H1 (cell line): ENCODE measurements at regions not wholly inside any gene's neighbourhood (a gene's known extent, or its start where the extent isn't known, plus 50 kb on each side); places are given as distances from the start of the nearest gene placed in this dataset.

Experiments
- CTCF ChIA-PET: fragments of 300-600 bp; sonication (Branson Sonifier 250); formaldehyde crosslinking; loops from one replicate; lab custom pipeline; 2021; ENCODE audit not compliant: partially characterized antibody; lab: Charles Lee
- POLR2A ChIA-PET: fragments of 300-600 bp; sonication (Branson Sonifier 250); formaldehyde crosslinking; loops from one replicate; lab custom pipeline; 2021; ENCODE audit warnings: inconsistent platforms; ENCODE audit not compliant: partially characterized antibody; lab: Charles Lee
- DNase-seq, 2 experiments: peaks; one replicate each; pipeline versions ENCODE4 v3.0.0 to v3.0.0-alpha.2; 2010 to 2022; ENCODE audit warnings: low spot score in 2 of 2, low read depth in 1 of 2, mixed read lengths in 1 of 2
- FAIRE-seq: peaks from 2 replicates; lab custom pipeline; 2011; peaks lifted over from hg19 to GRCh38; lab: Jason Lieb, UNC
- H2AFZ ChIP-seq: 2 replicates; pipeline ENCODE4 v1.8.1; 2012; ENCODE audit warnings: low read length, inconsistent platforms
- H2AK5ac ChIP-seq: 2 replicates; pipeline ENCODE4 v1.6.1; 2013; ENCODE audit warnings: low read depth, low read length
- H2BK120ac ChIP-seq: replicated peaks from 2 replicates; pipeline ENCODE3; 2013; ENCODE audit warnings: low read depth, low read length, inconsistent platforms
- H2BK12ac ChIP-seq: 2 replicates; pipeline ENCODE4 v1.6.1; 2013; ENCODE audit warnings: low read depth, low read length
- H2BK15ac ChIP-seq: 2 replicates; pipeline ENCODE4 v1.6.1; 2013; ENCODE audit warnings: low read length
- H2BK20ac ChIP-seq: 2 replicates; pipeline ENCODE4 v1.6.1; 2013; ENCODE audit warnings: low read length
- H2BK5ac ChIP-seq: 2 replicates; pipeline ENCODE4 v1.6.1; 2013; ENCODE audit warnings: low read depth, low read length
- H3K14ac ChIP-seq: 2 replicates; pipeline ENCODE4 v1.6.1; 2013; ENCODE audit warnings: inconsistent platforms; ENCODE audit not compliant: insufficient read length
- H3K18ac ChIP-seq: 2 replicates; pipeline ENCODE4 v1.6.1; 2013; ENCODE audit warnings: low read length; ENCODE audit errors: extremely low read depth
- H3K23ac ChIP-seq: 2 replicates; pipeline ENCODE4 v1.6.1; 2013; ENCODE audit warnings: inconsistent platforms; ENCODE audit not compliant: insufficient read length
- H3K23me2 ChIP-seq: 2 replicates; pipeline ENCODE4 v1.6.1; 2013; ENCODE audit warnings: low read depth, low read length
- H3K27ac ChIP-seq: 2 replicates; pipeline ENCODE4 v1.6.1; 2011; ENCODE audit warnings: low read depth, low read length, inconsistent platforms
- H3K27me3 ChIP-seq, 4 experiments: replicated peaks in 1 of 4; 1 replicate in 1 of 4; 2 replicates in 3 of 4; pipeline versions ENCODE4 v1.6.1 to v1.8.1; 2011 to 2013; ENCODE audit warnings: low read length in 3 of 4, mild to moderate bottlenecking in 3 of 4, inconsistent platforms in 2 of 4, mixed read lengths in 2 of 4, moderate library complexity in 1 of 4; ENCODE audit not compliant: control insufficient read depth in 3 of 4, insufficient read depth in 3 of 4; ENCODE audit errors: extremely low read depth in 1 of 4
- H3K36me3 ChIP-seq, 4 experiments: 2 replicates each; pipeline versions ENCODE4 v1.6.1 to v1.8.1; 2011 to 2013; ENCODE audit warnings: mild to moderate bottlenecking in 4 of 4, low read length in 3 of 4, moderate library complexity in 2 of 4, control low read depth in 1 of 4, inconsistent platforms in 1 of 4; ENCODE audit not compliant: insufficient read depth in 4 of 4, control insufficient read depth in 2 of 4
- H3K4ac ChIP-seq: replicated peaks from 2 replicates; pipeline ENCODE3; 2013; ENCODE audit warnings: low read length, low read depth, mixed read lengths, inconsistent platforms; ENCODE audit not compliant: insufficient read length
- H3K4me1 ChIP-seq, 4 experiments: replicated peaks in 1 of 4; 1 replicate in 1 of 4; 2 replicates in 3 of 4; pipeline versions ENCODE4 v1.6.1 to v1.8.1; 2011 to 2013; ENCODE audit warnings: low read length in 3 of 4, inconsistent platforms in 2 of 4, mixed read lengths in 1 of 4; ENCODE audit not compliant: insufficient read depth in 4 of 4, control insufficient read depth in 3 of 4
- H3K4me2 ChIP-seq, 2 experiments: 2 replicates each; pipeline versions ENCODE4 v1.6.1 to v1.8.1; 2011 to 2013; ENCODE audit warnings: low read depth in 2 of 2, low read length in 2 of 2, control low read depth in 1 of 2, inconsistent platforms in 1 of 2, mild to moderate bottlenecking in 1 of 2; ENCODE audit not compliant: insufficient read depth in 1 of 2
- H3K4me3 ChIP-seq, 4 experiments: fragments of 200-600, 300-600 bp in 1 of 4; sonication (generic), shearing (Covaris generic), sonication (Bioruptor Twin) in 1 of 4; 2 replicates each; pipeline versions ENCODE4 v1.5.1 to v1.8.1; 2011 to 2016; ENCODE audit warnings: low read length in 4 of 4, low read depth in 3 of 4, control low read depth in 2 of 4, inconsistent platforms in 2 of 4, mild to moderate bottlenecking in 2 of 4, mixed read lengths in 1 of 4, moderate library complexity in 1 of 4; ENCODE audit not compliant: insufficient read depth in 2 of 4; ENCODE audit errors: extremely low read depth in 1 of 4
- H3K56ac ChIP-seq: replicated peaks from 2 replicates; pipeline ENCODE3; 2013; ENCODE audit warnings: low read depth, mild to moderate bottlenecking, mixed read lengths, low read length, inconsistent platforms; ENCODE audit not compliant: insufficient read length
- H3K79me1 ChIP-seq: 2 replicates; pipeline ENCODE4 v1.6.1; 2013; ENCODE audit warnings: low read depth, low read length, control low read depth
- H3K79me2 ChIP-seq, 2 experiments: 2 replicates each; pipeline versions ENCODE4 v1.6.1 to v1.8.1; 2012 to 2013; ENCODE audit warnings: low read length in 2 of 2, mild to moderate bottlenecking in 2 of 2, inconsistent platforms in 1 of 2; ENCODE audit not compliant: insufficient read depth in 2 of 2, control insufficient read depth in 1 of 2
- H3K9ac ChIP-seq, 4 experiments: replicated peaks in 1 of 4; 1 replicate in 1 of 4; 2 replicates in 3 of 4; pipeline versions ENCODE4 v1.6.1 to v1.8.1; 2011 to 2013; ENCODE audit warnings: low read depth in 3 of 4, low read length in 3 of 4, control low read depth in 2 of 4, mild to moderate bottlenecking in 2 of 4, moderate library complexity in 2 of 4, inconsistent platforms in 1 of 4; ENCODE audit errors: extremely low read depth in 1 of 4
- H3K9me3 ChIP-seq, 2 experiments: 2 replicates each; pipeline versions ENCODE4 v1.6.1 to v1.8.1; 2012 to 2013; ENCODE audit warnings: mild to moderate bottlenecking in 2 of 2, moderate library complexity in 2 of 2, control low read depth in 1 of 2, inconsistent platforms in 1 of 2, low read depth in 1 of 2, low read length in 1 of 2, mixed read lengths in 1 of 2; ENCODE audit not compliant: insufficient read depth in 2 of 2
- H4K20me1 ChIP-seq, 2 experiments: replicated peaks in 1 of 2; 2 replicates each; pipeline versions ENCODE3 to v1.8.1; 2011 to 2013; ENCODE audit warnings: inconsistent platforms in 2 of 2, low read length in 2 of 2, mild to moderate bottlenecking in 1 of 2; ENCODE audit not compliant: insufficient read depth in 2 of 2, control insufficient read depth in 1 of 2
- H4K5ac ChIP-seq: 2 replicates; pipeline ENCODE4 v1.6.1; 2013; ENCODE audit warnings: low read length, low read depth, mixed read lengths, inconsistent platforms; ENCODE audit not compliant: insufficient read length
- H4K8ac ChIP-seq: 2 replicates; pipeline ENCODE4 v1.8.0; 2013; ENCODE audit warnings: mild to moderate bottlenecking, moderate library complexity, low read length, inconsistent platforms; ENCODE audit not compliant: insufficient read depth; ENCODE audit errors: extremely low read depth
- H4K91ac ChIP-seq: replicated peaks from 2 replicates; pipeline ENCODE3; 2013; ENCODE audit warnings: low read length, mixed read lengths, inconsistent platforms; ENCODE audit not compliant: insufficient read length
- CBX8 ChIP-seq: fragments of 300-800, 300-1000 bp; sonication (generic); IDR thresholded peaks from 2 replicates; pipeline ENCODE4 v1.7.1; 2016; ENCODE audit warnings: low read depth, low read length, borderline replicate concordance
- NANOG ChIP-seq: IDR thresholded peaks from 2 replicates; pipeline ENCODE4 v1.6.1; 2011; ENCODE audit warnings: low read length, low read depth, mild to moderate bottlenecking, inconsistent platforms; ENCODE audit not compliant: insufficient read depth, poor library complexity, severe bottlenecking
- RAD21 ChIP-seq, 2 experiments: IDR thresholded peaks in 1 of 2; conservative IDR thresholded peaks in 1 of 2; 2 replicates each; pipeline ENCODE4 v1.6.1; 2011; ENCODE audit warnings: low read depth in 2 of 2, low read length in 2 of 2, improper control_type of control experiment in 1 of 2, inconsistent platforms in 1 of 2, mild to moderate bottlenecking in 1 of 2, moderate library complexity in 1 of 2
- TEAD4 ChIP-seq: IDR thresholded peaks from 2 replicates; pipeline ENCODE4 v1.6.1; 2012; ENCODE audit warnings: low read depth, low read length, inconsistent platforms, mixed read lengths
- WGBS, 2 experiments: shearing (Covaris generic) in 1 of 2; methylation state at CpG; one replicate each; pipeline versions ENCODE4 v1.1.6 to v1.1.7; 2013 to 2015; ENCODE audit warnings: low lambda C conversion rate in 2 of 2, mixed read lengths in 2 of 2, inconsistent platforms in 1 of 2, low coverage in 1 of 2, missing lambda C conversion rate in 1 of 2; ENCODE audit not compliant: insufficient replicate concordance in 2 of 2, insufficient coverage in 1 of 2, insufficient read length in 1 of 2; ENCODE audit errors: extremely low coverage in 1 of 2, missing lambda C conversion rate in 1 of 2; 5-methylcytosine and 5-hydroxymethylcytosine counted together

GRCh38 chr14:44795725-44796124, 166.0 kb downstream of the KLHL28 start:
- H2BK120ac ChIP-seq, result no peak overlapping the region
- no peak overlapping the region for H2BK15ac ChIP-seq
- no peaks in the 10 kb centered on the region for H3K79me2 ChIP-seq
- H3K23ac ChIP-seq, result no peak overlapping the region
- TF ChIP-seq NANOG (no peak), TEAD4 (no peak), CBX8 (no peak), RAD21 (IDR thresholded peaks at IDR 0.05 in 1 of 2, conservative IDR thresholded peaks at IDR 0.05 in 1 of 2; ENCODE audit: low read depth in 2 of 2, low read length in 2 of 2) (no peak; a peak in 1 of 4 replicates)
- H3K56ac ChIP-seq, result no peak overlapping the region
- no peak overlapping the region for H2AK5ac ChIP-seq
- no peak overlapping the region for H3K18ac ChIP-seq
- no peak overlapping the region for H2BK20ac ChIP-seq
- no peak overlapping the region for H3K4ac ChIP-seq
- no peaks in the 10 kb centered on the region for H3K27me3 ChIP-seq
- H3K4me3 ChIP-seq, result no peak overlapping the region
- FAIRE-seq, result no peak
- H3K36me3 ChIP-seq, result no peaks in the 10 kb centered on the region
- DNase-seq, result no peak
- H3K9me3 ChIP-seq, result no peaks in the 10 kb centered on the region; a peak in 1 of 4 replicates
- no peak overlapping the region for H2BK12ac ChIP-seq
- ChIA-PET POLR2A (no interaction called here), CTCF (no interaction called here)
- H3K4me1 ChIP-seq, result no peaks in the 10 kb centered on the region; a peak in 1 of 7 replicates
- H4K8ac ChIP-seq, result no peak overlapping the region
- no peak overlapping the region for H4K91ac ChIP-seq
- no peak overlapping the region for H4K5ac ChIP-seq
- H3K14ac ChIP-seq, result no peak overlapping the region
- no peaks in the 10 kb centered on the region for H3K23me2 ChIP-seq
- WGBS, 2 experiments, result 79% methylated on average over 1 of the region's 1 CpG; no CpG with 5 or more reads in 1 of the 2 experiments
- no peak overlapping the region for H3K9ac ChIP-seq
- H3K79me1 ChIP-seq, result no peaks in the 10 kb centered on the region
- no peak overlapping the region for H2AFZ ChIP-seq
- H3K27ac ChIP-seq, result no peak overlapping the region
- H2BK5ac ChIP-seq, result no peak overlapping the region
- H4K20me1 ChIP-seq, result no peaks in the 10 kb centered on the region
- H3K4me2 ChIP-seq, result no peak overlapping the region
